ENCODE measurements at regions not wholly inside any gene's neighbourhood (a gene's known extent, or its start where the extent isn't known, plus 50 kb on each side); places are given as distances from the start of the nearest gene placed in this dataset.

GRCh38 chr1:177385760-177386698 is 215.3 kb downstream of the BRINP2 start:
- DNase-seq = no peak

- no peak for DNase-seq
Measured at GRCh38 chr1:177384461-177384860, 213.7 kb downstream of the BRINP2 start.

GRCh38 chr1:177383715-177384114 is 213.0 kb downstream of the BRINP2 start:
- no peak for DNase-seq

GRCh38 chr1:177377866-177378265 is 207.1 kb downstream of the BRINP2 start:
- DNase-seq = no peak

- no peak for DNase-seq
Measured at GRCh38 chr1:177368255-177368654, 197.5 kb downstream of the BRINP2 start.

GRCh38 chr1:177366091-177366490 is 195.3 kb downstream of the BRINP2 start:
- DNase-seq = no peak

GRCh38 chr1:177360791-177361190 is 190.0 kb downstream of the BRINP2 start:
- no peak for DNase-seq

- DNase-seq = no peak
Measured at GRCh38 chr1:177356674-177357435, 186.1 kb downstream of the BRINP2 start.

- DNase-seq = peak; percentile 42
Measured at GRCh38 chr1:177355575-177355974, 184.8 kb downstream of the BRINP2 start.

GRCh38 chr1:177354247-177354646 is 183.5 kb downstream of the BRINP2 start:
- no peak for DNase-seq

- peak; percentile 21 for DNase-seq
Measured at GRCh38 chr1:177351361-177352108, 180.8 kb downstream of the BRINP2 start.

- no peak for DNase-seq
Measured at GRCh38 chr1:177346790-177347359, 176.1 kb downstream of the BRINP2 start.

GRCh38 chr1:177343445-177343844 is 172.7 kb downstream of the BRINP2 start:
- no peak for DNase-seq

- DNase-seq = peak; percentile 57
Measured at GRCh38 chr1:177341773-177342172, 171.0 kb downstream of the BRINP2 start.

- DNase-seq = peak; percentile 21
Measured at GRCh38 chr1:177340601-177341067, 169.9 kb downstream of the BRINP2 start.

GRCh38 chr1:177338376-177338775 is 167.6 kb downstream of the BRINP2 start:
- no peak for DNase-seq

- DNase-seq = no peak
Measured at GRCh38 chr1:177334903-177335302, 164.1 kb downstream of the BRINP2 start.

- DNase-seq = no peak
Measured at GRCh38 chr1:177333936-177334595, 163.3 kb downstream of the BRINP2 start.

Measured in retina (tissue), 1 donor.